NT2/D1 (cell line): ENCODE measurements at regions not wholly inside any gene's neighbourhood (a gene's known extent, or its start where the extent isn't known, plus 50 kb on each side); places are given as distances from the start of the nearest gene placed in this dataset.

Experiments
- DNase-seq: peaks from one replicate; pipeline ENCODE4 v3.0.0-alpha.2; 2011; ENCODE audit warnings: low read depth, low spot score
- H3K27me3 ChIP-seq: 2 replicates; pipeline ENCODE4 v1.6.0; 2011; ENCODE audit warnings: mild to moderate bottlenecking; ENCODE audit not compliant: insufficient read length, insufficient read depth
- H3K36me3 ChIP-seq: 2 replicates; pipeline ENCODE4 v1.6.1; 2011; ENCODE audit warnings: mild to moderate bottlenecking, low read length, mixed read lengths; ENCODE audit not compliant: insufficient read depth, insufficient read length
- H3K4me1 ChIP-seq: 2 replicates; pipeline ENCODE4 v1.5.1; 2011; ENCODE audit not compliant: insufficient read depth, insufficient read length
- H3K4me3 ChIP-seq: 2 replicates; pipeline ENCODE4 v1.5.1; 2011; ENCODE audit warnings: low read depth; ENCODE audit not compliant: insufficient read length
- H3K9ac ChIP-seq: 2 replicates; pipeline ENCODE4 v1.6.0; 2011; ENCODE audit warnings: low read depth; ENCODE audit not compliant: insufficient read length
- H3K9me3 ChIP-seq: 2 replicates; pipeline ENCODE4 v1.5.1; 2011; ENCODE audit warnings: mild to moderate bottlenecking, low read length; ENCODE audit not compliant: insufficient read depth
- SUZ12 ChIP-seq: IDR thresholded peaks from 2 replicates; pipeline ENCODE4 v1.6.1; 2011; ENCODE audit not compliant: insufficient read length, insufficient read depth; ENCODE audit errors: extremely low read depth
- YY1 ChIP-seq: IDR thresholded peaks from 2 replicates; pipeline ENCODE4 v1.6.1; 2011; ENCODE audit not compliant: insufficient read length, insufficient read depth
- ZNF274 ChIP-seq: IDR thresholded peaks from 2 replicates; pipeline ENCODE4 v1.6.1; 2011; ENCODE audit warnings: mild to moderate bottlenecking, low read depth, low read length

- Histone ChIP-seq H3K4me3 (no peak overlapping the region), H3K4me1 (no peaks in the 10 kb centered on the region), H3K36me3 (no peaks in the 10 kb centered on the region), H3K9ac (no peak overlapping the region), H3K27me3 (no peaks in the 10 kb centered on the region), H3K9me3 (peaks cover 15% of the 10 kb centered on the region; the same call in 1 of the 2 replicates)
- TF ChIP-seq SUZ12 (no peak), YY1 (no peak), ZNF274 (no peak)
- DNase-seq, result no peak
These were observed 861.3 kb downstream of the QKI start for GRCh38 chr6:164275773-164276172.

GRCh38 chr6:164274493-164274892, 860.0 kb downstream of the QKI start:
- H3K9ac ChIP-seq, result no peak overlapping the region
- no peak for TF ChIP-seq ZNF274
- TF ChIP-seq YY1, result no peak
- no peak for TF ChIP-seq SUZ12
- no peak overlapping the region for H3K4me3 ChIP-seq
- H3K36me3 ChIP-seq, result no peaks in the 10 kb centered on the region
- DNase-seq, result no peak
- no peaks in the 10 kb centered on the region for H3K4me1 ChIP-seq
- H3K27me3 ChIP-seq, result no peaks in the 10 kb centered on the region
- peaks cover 11% of the 10 kb centered on the region; the same call in 1 of the 2 replicates for H3K9me3 ChIP-seq

GRCh38 chr6:164273491-164273890, 859.0 kb downstream of the QKI start:
- H3K27me3 ChIP-seq, result no peaks in the 10 kb centered on the region
- no peak for DNase-seq
- H3K9me3 ChIP-seq, result peaks cover under 1% of the 10 kb centered on the region; the same call in 1 of the 2 replicates
- H3K4me1 ChIP-seq, result no peaks in the 10 kb centered on the region
- no peak overlapping the region for H3K4me3 ChIP-seq
- H3K36me3 ChIP-seq, result no peaks in the 10 kb centered on the region
- no peak for TF ChIP-seq ZNF274
- H3K9ac ChIP-seq, result no peak overlapping the region

- no peak overlapping the region for H3K4me3 ChIP-seq
- H3K4me1 ChIP-seq, result no peaks in the 10 kb centered on the region
- no peaks in the 10 kb centered on the region for H3K36me3 ChIP-seq
- no peaks in the 10 kb centered on the region for H3K9me3 ChIP-seq
- no peak for TF ChIP-seq YY1
- TF ChIP-seq ZNF274, result no peak
- no peak for TF ChIP-seq SUZ12
- H3K9ac ChIP-seq, result no peak overlapping the region
- no peaks in the 10 kb centered on the region for H3K27me3 ChIP-seq
- no peak for DNase-seq
These were observed 852.3 kb downstream of the QKI start for GRCh38 chr6:164266851-164267250.

GRCh38 chr6:164262348-164262747, 847.8 kb downstream of the QKI start:
- Histone ChIP-seq H3K36me3 (no peaks in the 10 kb centered on the region), H3K9ac (no peak overlapping the region), H3K27me3 (no peaks in the 10 kb centered on the region), H3K9me3 (no peaks in the 10 kb centered on the region), H3K4me1 (no peaks in the 10 kb centered on the region), H3K4me3 (no peak overlapping the region)
- no peak for TF ChIP-seq ZNF274
- TF ChIP-seq YY1, result no peak
- no peak for TF ChIP-seq SUZ12
- DNase-seq, result no peak

GRCh38 chr6:164258421-164258820, 843.9 kb downstream of the QKI start:
- Histone ChIP-seq H3K4me1 (no peaks in the 10 kb centered on the region), H3K36me3 (no peaks in the 10 kb centered on the region), H3K4me3 (no peak overlapping the region), H3K27me3 (no peaks in the 10 kb centered on the region), H3K9ac (no peak overlapping the region), H3K9me3 (no peaks in the 10 kb centered on the region)
- no peak for DNase-seq
- TF ChIP-seq SUZ12 (no peak), ZNF274 (no peak), YY1 (no peak)

GRCh38 chr6:164252948-164253347, 838.4 kb downstream of the QKI start:
- no peak for TF ChIP-seq SUZ12
- no peak for TF ChIP-seq YY1
- TF ChIP-seq ZNF274, result no peak
- Histone ChIP-seq H3K36me3 (no peaks in the 10 kb centered on the region), H3K9me3 (no peaks in the 10 kb centered on the region), H3K4me1 (no peaks in the 10 kb centered on the region), H3K9ac (no peak overlapping the region), H3K27me3 (no peaks in the 10 kb centered on the region), H3K4me3 (no peak overlapping the region)
- DNase-seq, result no peak

GRCh38 chr6:164252291-164252690, 837.8 kb downstream of the QKI start:
- Histone ChIP-seq H3K4me3 (no peak overlapping the region), H3K27me3 (no peaks in the 10 kb centered on the region), H3K4me1 (no peaks in the 10 kb centered on the region), H3K36me3 (no peaks in the 10 kb centered on the region), H3K9ac (no peak overlapping the region), H3K9me3 (no peaks in the 10 kb centered on the region)
- DNase-seq, result no peak
- TF ChIP-seq ZNF274 (no peak), SUZ12 (no peak), YY1 (no peak)
